ENCODE measurements at regions not wholly inside any gene's neighbourhood (a gene's known extent, or its start where the extent isn't known, plus 50 kb on each side); places are given as distances from the start of the nearest gene placed in this dataset.

- TF ChIP-seq, protein P1, sequence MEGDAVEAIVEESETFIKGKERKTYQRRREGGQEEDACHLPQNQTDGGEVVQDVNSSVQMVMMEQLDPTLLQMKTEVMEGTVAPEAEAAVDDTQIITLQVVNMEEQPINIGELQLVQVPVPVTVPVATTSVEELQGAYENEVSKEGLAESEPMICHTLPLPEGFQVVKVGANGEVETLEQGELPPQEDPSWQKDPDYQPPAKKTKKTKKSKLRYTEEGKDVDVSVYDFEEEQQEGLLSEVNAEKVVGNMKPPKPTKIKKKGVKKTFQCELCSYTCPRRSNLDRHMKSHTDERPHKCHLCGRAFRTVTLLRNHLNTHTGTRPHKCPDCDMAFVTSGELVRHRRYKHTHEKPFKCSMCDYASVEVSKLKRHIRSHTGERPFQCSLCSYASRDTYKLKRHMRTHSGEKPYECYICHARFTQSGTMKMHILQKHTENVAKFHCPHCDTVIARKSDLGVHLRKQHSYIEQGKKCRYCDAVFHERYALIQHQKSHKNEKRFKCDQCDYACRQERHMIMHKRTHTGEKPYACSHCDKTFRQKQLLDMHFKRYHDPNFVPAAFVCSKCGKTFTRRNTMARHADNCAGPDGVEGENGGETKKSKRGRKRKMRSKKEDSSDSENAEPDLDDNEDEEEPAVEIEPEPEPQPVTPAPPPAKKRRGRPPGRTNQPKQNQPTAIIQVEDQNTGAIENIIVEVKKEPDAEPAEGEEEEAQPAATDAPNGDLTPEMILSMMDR (IDR thresholded peaks at IDR 0.05; ENCODE audit: borderline replicate concordance, extremely low read depth, low read length, poor library complexity, severe bottlenecking), result no peak
- TF ChIP-seq EZH2 (IDR thresholded peaks at IDR 0.05; ENCODE audit: borderline replicate concordance, low read depth, low read length, severe bottlenecking), result no peak
Observed at GRCh38 chr20:17795501-17796071, 95.8 kb downstream of the BANF2 start.

All from DND-41 (cell line).